ENCODE measurements at regions not wholly inside any gene's neighbourhood (a gene's known extent, or its start where the extent isn't known, plus 50 kb on each side); places are given as distances from the start of the nearest gene placed in this dataset.

- TF ChIP-seq CTCF (IDR thresholded peaks at IDR 0.05; ENCODE audit: control extremely low read depth in 1 of 3, insufficient read depth in 1 of 3, low read depth in 1 of 3, low read length in 3 of 3) (no peak), USF2 (IDR thresholded peaks at IDR 0.05; ENCODE audit: low read length) (no peak), EZH2 (IDR thresholded peaks at IDR 0.05; ENCODE audit: low read depth, low read length, severe bottlenecking) (no peak), POLR2A (IDR thresholded peaks at IDR 0.05; ENCODE audit: control extremely low read depth in 1 of 2, low read depth in 2 of 2, low read length in 2 of 2) (no peak), TEAD4 (IDR thresholded peaks at IDR 0.05; ENCODE audit: low read depth, low read length) (no peak)
Observed at GRCh38 chr21:43284700-43285099, 115.9 kb downstream of the CRYAA start.

All from H1 (cell line).